ENCODE measurements at regions not wholly inside any gene's neighbourhood (a gene's known extent, or its start where the extent isn't known, plus 50 kb on each side); places are given as distances from the start of the nearest gene placed in this dataset.

DNA sequence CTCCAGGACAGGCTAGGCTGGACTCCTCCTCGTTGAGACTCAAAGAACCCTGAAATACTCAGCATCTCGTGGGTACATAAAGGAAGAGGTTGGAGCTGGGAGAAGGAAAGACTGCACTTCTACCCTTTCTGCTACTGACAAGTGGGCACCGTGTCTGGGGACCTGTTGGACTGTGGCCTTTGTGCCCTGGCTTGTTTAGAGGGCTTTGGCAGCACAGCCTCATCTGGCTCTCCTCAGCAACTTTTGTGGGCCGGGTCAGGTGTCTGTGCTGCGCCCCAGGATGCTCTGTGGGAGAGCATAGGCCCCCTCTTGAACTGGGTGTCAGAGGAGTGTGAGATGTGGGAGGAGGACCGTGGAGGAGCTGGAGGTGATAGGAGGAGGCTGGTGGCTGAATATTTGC, 142.4 kb downstream of the FCRL5 start:
- no peak overlapping the region for H3K9ac ChIP-seq (ENCODE audit: low read depth, low read length, poor library complexity, severe bottlenecking)
- peaks cover 27% of the 10 kb centered on the region for H3K4me1 ChIP-seq (ENCODE audit: insufficient read depth, low read length, poor library complexity, severe bottlenecking)
- H2AFZ ChIP-seq (ENCODE audit: low read length), result no peak overlapping the region
- no peaks in the 10 kb centered on the region for H3K9me2 ChIP-seq (replicated peaks; ENCODE audit: low read depth, low read length)
- H3K4me2 ChIP-seq (ENCODE audit: low read depth, low read length, poor library complexity, severe bottlenecking), result no peak overlapping the region
- H3K4me3 ChIP-seq (ENCODE audit: low read length, poor library complexity, severe bottlenecking), result no peak overlapping the region
- no peaks in the 10 kb centered on the region; the same call in 1 of the 2 replicates for H3F3A ChIP-seq (ENCODE audit: low read depth)
- no peaks in the 10 kb centered on the region for H3K36me3 ChIP-seq (ENCODE audit: insufficient read depth, low read length)
- no peaks in the 10 kb centered on the region for H3K27me3 ChIP-seq (ENCODE audit: insufficient read depth, low read length, poor library complexity, severe bottlenecking)
- H3K9me3 ChIP-seq (ENCODE audit: insufficient read depth, low read depth, low read length), result no peaks in the 10 kb centered on the region
- no peak for TF ChIP-seq EZH2phosphoT487 (IDR thresholded peaks at IDR 0.05; ENCODE audit: borderline replicate concordance)
- TF ChIP-seq, protein P1, sequence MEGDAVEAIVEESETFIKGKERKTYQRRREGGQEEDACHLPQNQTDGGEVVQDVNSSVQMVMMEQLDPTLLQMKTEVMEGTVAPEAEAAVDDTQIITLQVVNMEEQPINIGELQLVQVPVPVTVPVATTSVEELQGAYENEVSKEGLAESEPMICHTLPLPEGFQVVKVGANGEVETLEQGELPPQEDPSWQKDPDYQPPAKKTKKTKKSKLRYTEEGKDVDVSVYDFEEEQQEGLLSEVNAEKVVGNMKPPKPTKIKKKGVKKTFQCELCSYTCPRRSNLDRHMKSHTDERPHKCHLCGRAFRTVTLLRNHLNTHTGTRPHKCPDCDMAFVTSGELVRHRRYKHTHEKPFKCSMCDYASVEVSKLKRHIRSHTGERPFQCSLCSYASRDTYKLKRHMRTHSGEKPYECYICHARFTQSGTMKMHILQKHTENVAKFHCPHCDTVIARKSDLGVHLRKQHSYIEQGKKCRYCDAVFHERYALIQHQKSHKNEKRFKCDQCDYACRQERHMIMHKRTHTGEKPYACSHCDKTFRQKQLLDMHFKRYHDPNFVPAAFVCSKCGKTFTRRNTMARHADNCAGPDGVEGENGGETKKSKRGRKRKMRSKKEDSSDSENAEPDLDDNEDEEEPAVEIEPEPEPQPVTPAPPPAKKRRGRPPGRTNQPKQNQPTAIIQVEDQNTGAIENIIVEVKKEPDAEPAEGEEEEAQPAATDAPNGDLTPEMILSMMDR (conservative IDR thresholded peaks at IDR 0.05; ENCODE audit: low read length), result no peak
- no peaks in the 10 kb centered on the region for H3K79me2 ChIP-seq (ENCODE audit: insufficient read depth, low read length)
- H4K20me1 ChIP-seq (ENCODE audit: insufficient read depth, low read length, poor library complexity, severe bottlenecking), result no peaks in the 10 kb centered on the region

DNA sequence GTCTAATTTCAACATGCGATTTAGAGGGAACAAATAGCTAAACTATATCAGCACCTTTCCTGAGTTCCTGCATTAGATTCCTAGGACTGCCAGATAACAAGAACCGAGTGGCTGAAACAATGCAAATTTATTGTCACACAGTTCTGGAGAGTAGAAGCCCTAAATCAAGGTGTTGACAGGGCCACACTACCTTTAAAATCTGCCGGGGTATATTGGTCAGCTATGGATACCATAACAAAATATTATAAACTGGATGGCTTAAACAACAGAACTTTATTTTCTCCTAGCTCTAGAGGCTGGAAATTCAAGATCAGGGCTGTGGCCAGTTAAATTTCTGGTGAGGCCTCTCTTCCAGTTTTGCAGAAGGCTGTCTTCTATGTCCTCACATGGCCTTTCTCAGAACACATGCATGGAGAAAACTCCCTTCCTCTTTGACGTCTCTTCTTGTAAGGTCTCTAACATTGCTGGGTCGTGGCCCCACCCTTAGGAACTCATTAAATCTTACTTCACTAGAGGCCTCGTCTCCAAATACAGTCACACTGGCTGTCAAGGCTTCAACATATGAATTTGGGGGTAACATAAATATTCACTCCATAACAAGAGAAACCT, 144.3 kb downstream of the FCRL5 start:
- Histone ChIP-seq H3K27me3 (ENCODE audit: insufficient read depth, low read length, poor library complexity, severe bottlenecking) (no peaks in the 10 kb centered on the region), H2AFZ (ENCODE audit: low read length) (no peak overlapping the region; the same call in 1 of the 2 replicates), H3K79me2 (ENCODE audit: insufficient read depth, low read length) (no peaks in the 10 kb centered on the region), H4K20me1 (ENCODE audit: insufficient read depth, low read length, poor library complexity, severe bottlenecking) (no peaks in the 10 kb centered on the region), H3F3A (ENCODE audit: low read depth) (peaks cover 9% of the 10 kb centered on the region; the same call in 1 of the 2 replicates), H3K4me1 (ENCODE audit: insufficient read depth, low read length, poor library complexity, severe bottlenecking) (peaks cover 45% of the 10 kb centered on the region), H3K9ac (ENCODE audit: low read depth, low read length, poor library complexity, severe bottlenecking) (no peak overlapping the region), H3K9me2 (replicated peaks; ENCODE audit: low read depth, low read length) (no peaks in the 10 kb centered on the region), H3K36me3 (ENCODE audit: insufficient read depth, low read length) (no peaks in the 10 kb centered on the region), H3K9me3 (ENCODE audit: insufficient read depth, low read depth, low read length) (no peaks in the 10 kb centered on the region), H3K4me2 (ENCODE audit: low read depth, low read length, poor library complexity, severe bottlenecking) (no peak overlapping the region), H3K4me3 (ENCODE audit: low read length, poor library complexity, severe bottlenecking) (no peak overlapping the region)
- TF ChIP-seq, protein P1 (conservative IDR thresholded peaks at IDR 0.05; ENCODE audit: low read length), result no peak
- TF ChIP-seq EZH2phosphoT487 (IDR thresholded peaks at IDR 0.05; ENCODE audit: borderline replicate concordance), result no peak

DNA sequence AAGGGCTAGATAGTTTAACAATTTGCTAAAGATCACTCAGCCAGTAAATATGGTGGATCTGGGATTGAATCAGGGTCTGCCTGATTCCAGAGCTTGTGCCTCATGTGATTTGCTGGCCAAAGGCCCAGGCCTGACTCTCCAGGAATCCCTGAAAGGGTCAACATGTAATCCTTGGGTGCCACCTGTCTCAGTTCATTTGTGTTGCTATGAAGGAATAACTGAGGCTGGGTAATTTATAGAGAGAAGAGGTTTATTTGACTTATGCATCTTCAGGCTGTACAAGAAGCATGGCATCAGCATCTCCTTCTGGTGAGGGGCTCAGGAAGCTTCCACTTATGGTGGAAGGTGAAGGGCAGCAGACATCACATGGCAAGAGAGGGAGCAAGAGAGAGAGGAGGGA, 144.9 kb downstream of the FCRL5 start:
- H3K9me3 ChIP-seq (ENCODE audit: insufficient read depth, low read depth, low read length), result no peaks in the 10 kb centered on the region
- no peak overlapping the region for H3K4me2 ChIP-seq (ENCODE audit: low read depth, low read length, poor library complexity, severe bottlenecking)
- H3K9me2 ChIP-seq (replicated peaks; ENCODE audit: low read depth, low read length), result no peaks in the 10 kb centered on the region
- H3K9ac ChIP-seq (ENCODE audit: low read depth, low read length, poor library complexity, severe bottlenecking), result no peak overlapping the region
- TF ChIP-seq, protein P1 (conservative IDR thresholded peaks at IDR 0.05; ENCODE audit: low read length), result no peak
- no peak for TF ChIP-seq EZH2phosphoT487 (IDR thresholded peaks at IDR 0.05; ENCODE audit: borderline replicate concordance)
- H3K4me1 ChIP-seq (ENCODE audit: insufficient read depth, low read length, poor library complexity, severe bottlenecking), result peaks cover 49% of the 10 kb centered on the region
- H3K27me3 ChIP-seq (ENCODE audit: insufficient read depth, low read length, poor library complexity, severe bottlenecking), result no peaks in the 10 kb centered on the region
- no peak overlapping the region for H3K4me3 ChIP-seq (ENCODE audit: low read length, poor library complexity, severe bottlenecking)
- no peaks in the 10 kb centered on the region for H4K20me1 ChIP-seq (ENCODE audit: insufficient read depth, low read length, poor library complexity, severe bottlenecking)
- no peak overlapping the region for H2AFZ ChIP-seq (ENCODE audit: low read length)
- peaks cover 9% of the 10 kb centered on the region; the same call in 1 of the 2 replicates for H3F3A ChIP-seq (ENCODE audit: low read depth)
- H3K36me3 ChIP-seq (ENCODE audit: insufficient read depth, low read length), result no peaks in the 10 kb centered on the region
- H3K79me2 ChIP-seq (ENCODE audit: insufficient read depth, low read length), result no peaks in the 10 kb centered on the region

All from Loucy (cell line).